Neuronal stem cell (in vitro differentiated cells): ENCODE measurements at regions not wholly inside any gene's neighbourhood (a gene's known extent, or its start where the extent isn't known, plus 50 kb on each side); places are given as distances from the start of the nearest gene placed in this dataset.

ENCODE experiments used
- DNase-seq: peaks from one replicate; pipeline ENCODE4 v3.0.0-alpha.2; 2013; ENCODE audit warnings: low spot score
- H2AFZ ChIP-seq: one replicate; pipeline ENCODE4 v1.6.1; 2013; ENCODE audit warnings: mild to moderate bottlenecking, low read length, inconsistent platforms
- H2AK5ac ChIP-seq: 2 replicates; pipeline ENCODE4 v1.6.1; 2013; ENCODE audit warnings: low read depth, mild to moderate bottlenecking, inconsistent platforms, low read length, moderate library complexity, mixed read lengths
- H2BK120ac ChIP-seq: 2 replicates; pipeline ENCODE4 v1.6.1; 2013; ENCODE audit warnings: low read depth, mild to moderate bottlenecking, inconsistent platforms, low read length, moderate library complexity, mixed read lengths
- H2BK12ac ChIP-seq: one replicate; pipeline ENCODE4 v1.6.1; 2013; ENCODE audit warnings: low read length, inconsistent platforms
- H2BK15ac ChIP-seq: 2 replicates; pipeline ENCODE4 v1.6.1; 2013; ENCODE audit warnings: mild to moderate bottlenecking, low read length, inconsistent platforms, mixed read lengths
- H2BK5ac ChIP-seq: one replicate; pipeline ENCODE4 v1.6.1; 2013; ENCODE audit warnings: inconsistent platforms, mild to moderate bottlenecking, low read length, moderate library complexity
- H3K14ac ChIP-seq: one replicate; pipeline ENCODE4 v1.6.1; 2013; ENCODE audit warnings: low read length, inconsistent platforms
- H3K18ac ChIP-seq: 2 replicates; pipeline ENCODE4 v1.6.1; 2013; ENCODE audit warnings: low read length, inconsistent platforms
- H3K23ac ChIP-seq: 2 replicates; pipeline ENCODE4 v1.6.1; 2013; ENCODE audit warnings: low read depth, mild to moderate bottlenecking, mixed read lengths, low read length, inconsistent platforms; ENCODE audit not compliant: poor library complexity
- H3K27ac ChIP-seq: replicated peaks from 3 replicates; pipeline ENCODE4 v1.5.1; 2013; ENCODE audit warnings: low read length, inconsistent platforms
- H3K27me3 ChIP-seq, 3 experiments: 2 replicates each; pipeline ENCODE4 v1.6.1; 2013; ENCODE audit warnings: low read length in 3 of 3, mild to moderate bottlenecking in 2 of 3, inconsistent platforms in 1 of 3, low read depth in 1 of 3, mixed read lengths in 1 of 3, moderate library complexity in 1 of 3; ENCODE audit not compliant: control insufficient read depth in 3 of 3, insufficient read depth in 3 of 3
- H3K36me3 ChIP-seq, 2 donors: replicated peaks in 1 of 2; 2 replicates each; pipeline ENCODE4 v1.6.1; 2013; ENCODE audit warnings: low read length in 2 of 2; ENCODE audit not compliant: control insufficient read depth in 2 of 2, insufficient read depth in 2 of 2
- H3K4ac ChIP-seq: 2 replicates; pipeline ENCODE4 v1.6.1; 2013; ENCODE audit warnings: inconsistent platforms, mild to moderate bottlenecking, low read length, moderate library complexity
- H3K4me1 ChIP-seq, 2 donors: 1 replicate in 1 of 2; 2 replicates in 1 of 2; pipeline ENCODE4 v1.6.1; 2013; ENCODE audit warnings: low read length in 2 of 2, low read depth in 1 of 2; ENCODE audit not compliant: control insufficient read depth in 2 of 2, insufficient read depth in 1 of 2
- H3K4me2 ChIP-seq: one replicate; pipeline ENCODE4 v1.6.1; 2013; ENCODE audit warnings: mild to moderate bottlenecking, low read length, inconsistent platforms; ENCODE audit not compliant: insufficient read depth, poor library complexity, severe bottlenecking
- H3K4me3 ChIP-seq, 2 donors: 2 replicates each; pipeline ENCODE4 v1.5.1; 2013; ENCODE audit warnings: low read length in 2 of 2, mild to moderate bottlenecking in 2 of 2, inconsistent platforms in 1 of 2, moderate library complexity in 1 of 2
- H3K79me1 ChIP-seq: one replicate; pipeline ENCODE4 v1.6.1; 2013; ENCODE audit warnings: low read depth, mild to moderate bottlenecking, inconsistent platforms, low read length, moderate library complexity
- H3K9ac ChIP-seq: one replicate; pipeline ENCODE4 v1.6.1; 2013; ENCODE audit warnings: mild to moderate bottlenecking, low read depth, low read length, inconsistent platforms; ENCODE audit not compliant: poor library complexity
- H3K9me3 ChIP-seq, 2 donors: replicated peaks in 1 of 2; 2 replicates each; pipeline versions ENCODE3 to v1.6.1; 2013; ENCODE audit warnings: low read length in 2 of 2, mild to moderate bottlenecking in 2 of 2, inconsistent platforms in 1 of 2, low read depth in 1 of 2, mixed read lengths in 1 of 2, moderate library complexity in 1 of 2; ENCODE audit not compliant: control insufficient read depth in 2 of 2, insufficient read depth in 1 of 2
- H4K8ac ChIP-seq: one replicate; pipeline ENCODE4 v1.6.1; 2013; ENCODE audit warnings: low read depth, mild to moderate bottlenecking, inconsistent platforms, low read length, moderate library complexity
- H4K91ac ChIP-seq: one replicate; pipeline ENCODE4 v1.6.1; 2013; ENCODE audit warnings: low read length, low read depth, mild to moderate bottlenecking, inconsistent platforms; ENCODE audit not compliant: poor library complexity
- WGBS, 2 donors: extraction: QIAGEN DNeasy Blood & Tissue Kit; methylation state at CpG; one replicate each; pipeline ENCODE4 v1.1.7; 2013; ENCODE audit warnings: missing lambda C conversion rate in 2 of 2, mixed read lengths in 1 of 2; ENCODE audit not compliant: insufficient read length in 2 of 2, insufficient replicate concordance in 1 of 2; ENCODE audit errors: extremely low coverage in 2 of 2; 5-methylcytosine and 5-hydroxymethylcytosine counted together

DNA sequence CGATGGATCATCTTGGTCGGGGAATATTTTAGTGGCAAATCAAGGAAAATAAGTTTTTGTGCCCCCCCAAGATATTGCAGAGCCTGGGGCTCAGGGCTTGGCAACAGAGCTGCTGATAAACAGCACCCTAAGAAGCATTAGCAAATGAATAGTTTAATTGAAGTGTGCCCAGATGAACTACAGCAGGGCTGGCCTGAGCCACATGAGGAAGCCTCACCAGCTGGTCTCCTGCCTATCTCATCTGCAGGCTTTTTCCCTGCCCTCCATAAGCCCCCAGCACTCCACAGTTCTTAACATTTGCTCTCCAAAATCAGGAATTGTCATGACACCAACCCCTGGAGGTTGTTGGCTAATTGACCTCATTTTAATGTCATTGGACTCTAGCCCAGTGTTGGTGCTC lies 480.2 kb downstream of the HS3ST3B1 start:
- Histone ChIP-seq H3K9ac (no peak overlapping the region), H4K91ac (no peak overlapping the region), H2AFZ (peak overlapping the region; percentile 2), H2BK5ac (no peak overlapping the region), H3K23ac (no peak overlapping the region), H3K4me2 (no peak overlapping the region), H3K79me1 (no peaks in the 10 kb centered on the region), H3K36me3 (no peaks in the 10 kb centered on the region), H3K27ac (no peak overlapping the region), H4K8ac (no peak overlapping the region), H2AK5ac (no peak overlapping the region), H3K4me3 (no peak overlapping the region), H3K27me3 (no peaks in the 10 kb centered on the region), H3K4ac (no peak overlapping the region), H3K18ac (no peak overlapping the region), H3K4me1 (peaks cover 19 to 30% of the 10 kb centered on the region in 2 donors), H3K9me3 (peaks cover 4 to 26% of the 10 kb centered on the region in 2 donors), H3K14ac (no peak overlapping the region), H2BK12ac (no peak overlapping the region), H2BK15ac (no peak overlapping the region), H2BK120ac (no peak overlapping the region)
- WGBS, 2 donors = no CpG with 5 or more reads among the region's 2 CpGs
- DNase-seq = no peak

- Histone ChIP-seq H3K18ac (peak overlapping the region; percentile 13), H3K4me1 (peaks cover 21 to 33% of the 10 kb centered on the region in 2 donors), H2BK120ac (no peak overlapping the region), H3K36me3 (no peaks in the 10 kb centered on the region), H2AK5ac (no peak overlapping the region), H3K79me1 (no peaks in the 10 kb centered on the region), H3K9ac (no peak overlapping the region), H3K4me3 (peak overlapping the region in 1 of 2 donors; percentile 21), H3K4ac (no peak overlapping the region), H3K14ac (no peak overlapping the region), H3K9me3 (peaks cover 4 to 27% of the 10 kb centered on the region in 2 donors), H3K27ac (no peak overlapping the region), H2BK15ac (no peak overlapping the region), H3K4me2 (peak overlapping the region; percentile 39), H2AFZ (peak overlapping the region; percentile 83), H3K27me3 (no peaks in the 10 kb centered on the region), H2BK5ac (no peak overlapping the region), H2BK12ac (no peak overlapping the region), H3K23ac (no peak overlapping the region), H4K91ac (no peak overlapping the region), H4K8ac (no peak overlapping the region)
- no CpG with 5 or more reads among the region's 13 CpGs for WGBS, 2 donors
- peak; percentile 54 for DNase-seq
Measured at GRCh38 chr17:14780097-14780651, 479.3 kb downstream of the HS3ST3B1 start.

DNA sequence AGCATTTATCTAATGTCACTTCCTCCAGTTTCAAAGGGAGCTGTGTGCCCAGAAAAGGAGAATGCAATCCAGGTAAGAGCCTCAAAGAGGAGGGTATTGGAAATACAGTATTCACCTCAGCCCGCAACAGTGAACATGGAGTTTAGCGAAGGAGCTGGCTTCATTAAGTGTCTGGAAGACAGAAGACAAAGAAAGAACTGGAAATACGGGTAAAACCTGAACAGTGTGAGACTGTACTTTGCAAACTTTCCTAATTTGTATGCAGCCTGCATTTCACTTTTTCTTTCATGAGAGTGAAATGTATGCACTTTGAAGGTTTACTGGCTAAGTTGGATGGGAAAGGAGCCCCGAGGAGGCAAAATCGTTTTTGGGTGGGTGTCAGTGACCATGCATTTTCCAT lies 478.4 kb downstream of the HS3ST3B1 start:
- no peak overlapping the region for H4K91ac ChIP-seq
- peaks cover 21 to 33% of the 10 kb centered on the region in 2 donors for H3K4me1 ChIP-seq
- H2BK5ac ChIP-seq = no peak overlapping the region
- H2AK5ac ChIP-seq = no peak overlapping the region
- no peaks in the 10 kb centered on the region for H3K36me3 ChIP-seq
- H4K8ac ChIP-seq = no peak overlapping the region
- H2BK120ac ChIP-seq = no peak overlapping the region
- H2AFZ ChIP-seq = peak overlapping the region; percentile 83
- no peak overlapping the region for H3K4me2 ChIP-seq
- no peak overlapping the region for H3K9ac ChIP-seq
- no peak overlapping the region for H2BK15ac ChIP-seq
- H3K14ac ChIP-seq = no peak overlapping the region
- H2BK12ac ChIP-seq = no peak overlapping the region
- no peaks in the 10 kb centered on the region for H3K79me1 ChIP-seq
- no peak overlapping the region for H3K23ac ChIP-seq
- peak overlapping the region in 1 of 2 donors; percentile 21 for H3K4me3 ChIP-seq
- H3K18ac ChIP-seq = no peak overlapping the region
- no peak for DNase-seq
- no CpG with 5 or more reads among the region's 5 CpGs for WGBS, 2 donors
- H3K4ac ChIP-seq = no peak overlapping the region
- H3K9me3 ChIP-seq = peaks cover 3 to 20% of the 10 kb centered on the region in 2 donors
- no peaks in the 10 kb centered on the region for H3K27me3 ChIP-seq
- H3K27ac ChIP-seq = no peak overlapping the region

DNA sequence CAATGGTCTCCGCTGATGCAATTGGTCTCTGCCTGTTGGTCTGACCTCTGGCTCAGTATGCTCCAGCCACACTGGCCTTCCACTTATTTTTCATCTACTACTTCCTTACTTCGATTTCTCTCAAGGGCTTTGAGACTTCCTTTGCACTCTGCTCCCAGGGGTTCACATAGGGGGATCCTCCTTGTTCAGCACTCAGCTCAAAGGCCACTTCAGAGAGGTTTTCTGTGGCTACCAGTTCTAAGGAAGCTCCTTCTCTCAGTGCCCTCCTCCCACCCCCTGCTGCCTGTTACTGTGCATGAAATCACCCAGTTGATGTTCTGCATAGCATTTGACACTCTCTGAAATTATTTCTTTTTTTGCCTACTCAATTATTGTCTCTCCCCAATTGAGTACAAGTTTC lies 476.4 kb downstream of the HS3ST3B1 start:
- Histone ChIP-seq H3K9me3 (peaks cover 0 to 12% of the 10 kb centered on the region in 2 donors), H3K36me3 (no peaks in the 10 kb centered on the region), H3K27me3 (no peaks in the 10 kb centered on the region), H4K91ac (no peak overlapping the region), H3K79me1 (no peaks in the 10 kb centered on the region), H3K9ac (no peak overlapping the region), H2BK15ac (no peak overlapping the region), H3K4ac (no peak overlapping the region), H3K4me2 (no peak overlapping the region), H2BK5ac (no peak overlapping the region), H2BK12ac (no peak overlapping the region), H3K18ac (no peak overlapping the region), H3K23ac (no peak overlapping the region), H3K27ac (no peak overlapping the region), H3K14ac (no peak overlapping the region), H3K4me1 (peaks cover 21 to 33% of the 10 kb centered on the region in 2 donors), H2AK5ac (no peak overlapping the region), H2AFZ (no peak overlapping the region), H3K4me3 (no peak overlapping the region), H2BK120ac (no peak overlapping the region), H4K8ac (no peak overlapping the region)
- WGBS, 2 donors = no CpG with 5 or more reads among the region's 2 CpGs
- DNase-seq = no peak
